OCI-LY3 (cell line): ENCODE measurements at regions not wholly inside any gene's neighbourhood (a gene's known extent, or its start where the extent isn't known, plus 50 kb on each side); places are given as distances from the start of the nearest gene placed in this dataset.

Experiments used
- H2AFZ ChIP-seq: fragments of 200-600, 300-600 bp; shearing (Covaris generic); 2 replicates; pipeline ENCODE4 v1.6.0; 2014; ENCODE audit warnings: antibody characterized with exemption, low read depth, low read length
- H3K27ac ChIP-seq: fragments of 200-600, 300-600 bp; sonication (generic); 2 replicates; pipeline ENCODE4 v1.5.1; 2014; ENCODE audit warnings: mild to moderate bottlenecking, low read length, moderate library complexity, mixed read lengths
- H3K27me3 ChIP-seq: fragments of 200-600, 300-600 bp; sonication (generic); 2 replicates; pipeline ENCODE4 v1.6.1; 2014; ENCODE audit warnings: low read depth, low read length, mixed read lengths
- H3K36me3 ChIP-seq: fragments of 200-600, 300-600 bp; sonication (generic); replicated peaks from 2 replicates; pipeline ENCODE3; 2014; ENCODE audit warnings: low read depth, low read length, mixed read lengths
- H3K4me1 ChIP-seq: fragments of 300-600, 200-600 bp; sonication (generic); 2 replicates; pipeline ENCODE4 v1.6.1; 2014; ENCODE audit warnings: low read length, mixed read lengths
- H3K4me2 ChIP-seq: fragments of 200-600, 300-600 bp; sonication (generic); 2 replicates; pipeline ENCODE4 v1.6.1; 2014; ENCODE audit warnings: low read length, mixed read lengths
- H3K4me3 ChIP-seq: fragments of 300-600, 200-600 bp; sonication (generic); 2 replicates; pipeline ENCODE4 v1.5.1; 2014; ENCODE audit warnings: antibody characterized with exemption, mild to moderate bottlenecking, low read length, moderate library complexity
- H3K79me2 ChIP-seq: fragments of 300-600, 200-600 bp; shearing (Covaris generic); 2 replicates; pipeline ENCODE4 v1.6.1; 2014; ENCODE audit warnings: mild to moderate bottlenecking, low read length, mixed read lengths
- H3K9ac ChIP-seq: fragments of 300-600, 200-600 bp; shearing (Covaris generic); 2 replicates; pipeline ENCODE4 v1.6.0; 2014; ENCODE audit warnings: mild to moderate bottlenecking, low read length, moderate library complexity
- H3K9me3 ChIP-seq: fragments of 200-600, 300-600 bp; shearing (Covaris generic); 2 replicates; pipeline ENCODE4 v1.6.1; 2014; ENCODE audit warnings: low read length, mixed read lengths; ENCODE audit not compliant: insufficient read depth
- H4K20me1 ChIP-seq: fragments of 200-600, 300-600 bp; sonication (generic); 2 replicates; pipeline ENCODE4 v1.6.1; 2016; ENCODE audit warnings: low read length, mixed read lengths; ENCODE audit not compliant: insufficient read depth
- CTCF ChIP-seq: fragments of 200-600, 300-600 bp; sonication (generic); IDR thresholded peaks from 2 replicates; pipeline ENCODE4 v1.5.1; 2014; ENCODE audit warnings: antibody characterized with exemption, low read length, low read depth
- EZH2phosphoT487 ChIP-seq: fragments of 200-600 bp; shearing (Covaris generic); IDR thresholded peaks from 2 replicates; pipeline ENCODE4 v1.6.1; 2018; ENCODE audit warnings: antibody characterized with exemption, mixed run types, low read depth

- no peaks in the 10 kb centered on the region for H3K36me3 ChIP-seq
- no peak overlapping the region for H3K9ac ChIP-seq
- 0 out of 2 replicates have a peak, but pooled peaks cover 3% of the 10 kb centered on the region for H3K9me3 ChIP-seq
- TF ChIP-seq EZH2phosphoT487: no peak
- no peak for TF ChIP-seq CTCF
- H3K27ac ChIP-seq: no peak overlapping the region
- no peaks in the 10 kb centered on the region for H3K79me2 ChIP-seq
- no peak overlapping the region for H3K4me3 ChIP-seq
- no peaks in the 10 kb centered on the region for H4K20me1 ChIP-seq
- H3K4me1 ChIP-seq: no peaks in the 10 kb centered on the region
- H3K27me3 ChIP-seq: no peaks in the 10 kb centered on the region
- no peak overlapping the region for H2AFZ ChIP-seq
- no peak overlapping the region for H3K4me2 ChIP-seq
Measured at GRCh38 chr20:12152996-12153395, 235.3 kb downstream of the BTBD3 start.

- Histone ChIP-seq H2AFZ (no peak overlapping the region), H3K36me3 (no peaks in the 10 kb centered on the region), H4K20me1 (no peaks in the 10 kb centered on the region), H3K9ac (no peak overlapping the region), H3K4me3 (no peak overlapping the region), H3K4me2 (no peak overlapping the region), H3K79me2 (no peaks in the 10 kb centered on the region), H3K27ac (no peak overlapping the region), H3K9me3 (0 out of 2 replicates have a peak, but pooled peaks cover 3% of the 10 kb centered on the region), H3K4me1 (no peaks in the 10 kb centered on the region), H3K27me3 (no peaks in the 10 kb centered on the region)
- TF ChIP-seq CTCF (no peak), EZH2phosphoT487 (no peak)
Measured at GRCh38 chr20:12153628-12154027, 235.9 kb downstream of the BTBD3 start.

GRCh38 chr20:12156252-12156651 lies 238.6 kb downstream of the BTBD3 start:
- no peak overlapping the region for H3K9ac ChIP-seq
- H3K27ac ChIP-seq: no peak overlapping the region
- no peak overlapping the region for H2AFZ ChIP-seq

GRCh38 chr20:12159261-12159660 lies 241.6 kb downstream of the BTBD3 start:
- Histone ChIP-seq H3K27me3 (no peaks in the 10 kb centered on the region), H3K4me1 (no peaks in the 10 kb centered on the region), H4K20me1 (no peaks in the 10 kb centered on the region), H3K9me3 (no peaks in the 10 kb centered on the region), H3K9ac (no peak overlapping the region), H2AFZ (no peak overlapping the region), H3K79me2 (no peaks in the 10 kb centered on the region), H3K27ac (no peak overlapping the region), H3K4me2 (no peak overlapping the region), H3K4me3 (no peak overlapping the region), H3K36me3 (no peaks in the 10 kb centered on the region)
- no peak for TF ChIP-seq EZH2phosphoT487
- no peak for TF ChIP-seq CTCF

More at GRCh38 chr20:12156252-12156651, 238.6 kb downstream of the BTBD3 start:
- TF ChIP-seq CTCF (no peak), EZH2phosphoT487 (no peak)
- H3K4me2 ChIP-seq: no peak overlapping the region
- H3K36me3 ChIP-seq: no peaks in the 10 kb centered on the region
- no peak overlapping the region for H3K4me3 ChIP-seq
- H3K79me2 ChIP-seq: no peaks in the 10 kb centered on the region
- no peaks in the 10 kb centered on the region for H3K27me3 ChIP-seq
- H3K9me3 ChIP-seq: 0 out of 2 replicates have a peak, but pooled peaks cover 3% of the 10 kb centered on the region
- H3K4me1 ChIP-seq: no peaks in the 10 kb centered on the region
- H4K20me1 ChIP-seq: no peaks in the 10 kb centered on the region
